GM18873 (cell line): ENCODE measurements at regions not wholly inside any gene's neighbourhood (a gene's known extent, or its start where the extent isn't known, plus 50 kb on each side); places are given as distances from the start of the nearest gene placed in this dataset.

Source experiments
- ATAC-seq: cut with Tn5 transposase; IDR thresholded peaks from one replicate; pipeline ENCODE4 v1.9.1; 2021; ENCODE audit warnings: mild to moderate bottlenecking, moderate library complexity, moderate number of reproducible peaks; ENCODE audit not compliant: unreplicated experiment, low FRiP score

DNA sequence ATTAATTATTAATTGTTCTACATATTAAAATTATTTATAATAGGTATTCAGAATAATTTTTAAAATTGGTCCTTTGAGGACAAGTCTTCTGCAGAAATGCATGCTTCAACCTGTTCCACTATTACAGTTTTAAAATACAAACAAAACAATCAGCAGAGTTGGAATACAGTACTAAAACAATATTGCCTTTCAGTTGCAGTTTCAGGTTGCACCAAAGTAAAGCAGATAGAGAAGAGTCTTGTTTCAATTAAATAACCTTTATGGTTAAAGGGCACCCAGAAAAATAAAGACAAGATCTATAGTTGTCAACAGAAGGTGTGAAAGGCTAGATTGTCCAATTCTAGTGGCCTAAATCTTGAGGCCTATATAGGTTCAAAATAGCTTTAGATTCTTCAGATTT is 424.5 kb downstream of the FOXG1 start:
- no peak for ATAC-seq

DNA sequence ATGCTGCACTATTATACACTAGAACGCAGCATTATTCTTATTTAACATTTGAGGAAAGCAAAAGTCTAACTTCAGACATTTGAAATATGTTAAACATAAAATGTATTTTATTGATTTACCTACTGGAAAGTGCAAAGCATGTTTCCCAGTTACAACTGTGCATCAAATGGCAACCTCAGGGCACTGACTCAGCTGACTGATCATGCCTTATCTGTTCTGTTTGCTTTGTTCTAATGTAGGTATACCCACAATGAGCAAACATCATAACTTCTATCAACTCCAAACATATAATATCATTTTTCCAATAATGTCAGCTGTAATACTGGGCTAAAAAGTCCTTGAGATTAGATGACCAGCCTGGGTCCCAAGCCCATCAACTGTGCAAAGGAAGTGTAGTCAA is 431.0 kb downstream of the FOXG1 start:
- no peak for ATAC-seq

DNA sequence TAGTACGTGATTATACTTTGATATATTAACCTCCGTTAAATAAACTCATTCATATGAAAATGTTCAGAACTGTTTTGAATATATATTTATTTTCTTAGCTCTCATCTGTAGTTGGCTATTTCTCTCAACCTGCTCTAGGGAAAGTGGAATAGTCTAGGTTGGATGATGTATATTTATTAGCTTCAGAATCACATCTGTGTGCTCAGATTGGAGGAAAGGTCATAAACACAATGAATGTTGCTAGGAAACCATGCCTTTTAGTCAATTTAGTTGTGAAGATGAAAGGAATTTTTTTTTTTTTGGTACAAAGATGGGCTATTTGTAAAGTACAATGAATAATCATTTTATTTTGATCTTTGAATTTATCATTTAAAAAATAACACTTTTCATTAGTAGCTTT is 439.1 kb downstream of the FOXG1 start:
- ATAC-seq: no peak

DNA sequence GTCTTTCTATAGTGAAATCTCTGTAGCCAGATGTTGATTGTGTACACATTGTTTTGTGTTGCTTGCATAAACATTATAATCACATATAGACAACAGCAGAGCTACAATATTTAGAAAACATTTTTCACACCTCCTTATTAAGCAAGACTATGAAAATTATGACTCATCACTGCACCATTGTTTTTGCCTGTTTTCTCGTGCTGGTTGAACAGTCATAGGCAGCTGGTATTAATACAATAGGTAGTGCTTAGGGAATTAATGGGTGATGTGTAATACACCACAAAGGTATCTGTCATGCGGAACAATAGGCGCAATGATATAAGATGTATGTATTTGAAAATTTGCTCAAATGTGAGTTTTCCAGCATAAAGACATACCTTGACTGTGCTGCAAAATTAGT is 449.3 kb downstream of the FOXG1 start:
- ATAC-seq: no peak

DNA sequence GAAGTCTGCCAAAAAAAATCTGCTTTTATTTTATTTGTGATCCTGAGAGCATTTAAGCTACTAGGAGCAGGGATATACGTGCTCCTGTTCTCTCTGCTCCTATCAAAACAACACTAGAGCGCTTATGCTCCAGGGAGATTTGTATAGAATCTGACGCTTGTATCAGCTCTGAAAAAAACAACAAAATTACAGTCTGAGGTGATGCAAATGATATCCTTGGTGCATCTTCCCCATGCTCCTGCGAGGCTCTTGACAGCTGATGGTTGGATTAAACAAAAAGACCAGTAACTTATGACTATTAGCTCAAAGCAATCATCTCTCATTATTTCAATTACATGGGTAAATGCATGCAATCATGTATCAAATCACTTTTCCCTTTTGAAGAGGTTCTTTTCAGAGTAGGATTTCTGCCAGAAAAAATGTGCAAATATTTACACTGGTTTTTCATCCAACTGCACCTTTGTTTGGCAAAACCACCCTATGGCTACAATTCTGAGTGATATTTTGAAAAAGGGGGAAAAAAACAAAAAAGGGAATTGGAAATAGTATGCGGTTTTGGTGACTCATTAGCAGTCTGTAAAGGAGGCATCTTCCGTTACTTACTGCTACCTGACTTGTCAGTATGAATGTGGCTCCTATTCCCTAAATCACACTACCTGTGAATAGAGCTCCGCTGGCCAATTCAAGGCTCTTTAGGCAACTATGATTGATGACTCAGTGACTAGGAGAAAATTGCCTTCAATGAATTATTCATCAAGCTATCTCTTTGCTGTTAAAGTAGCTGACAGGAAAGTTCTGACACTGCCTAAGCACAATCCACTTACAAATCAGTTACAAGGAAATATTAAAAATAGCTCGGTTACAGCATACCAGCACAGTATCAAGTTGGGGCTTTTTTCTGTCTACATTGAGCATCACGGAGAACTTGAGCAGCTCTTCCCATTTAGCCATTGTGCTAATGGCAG is 450.0 kb downstream of the FOXG1 start:
- ATAC-seq: no peak

DNA sequence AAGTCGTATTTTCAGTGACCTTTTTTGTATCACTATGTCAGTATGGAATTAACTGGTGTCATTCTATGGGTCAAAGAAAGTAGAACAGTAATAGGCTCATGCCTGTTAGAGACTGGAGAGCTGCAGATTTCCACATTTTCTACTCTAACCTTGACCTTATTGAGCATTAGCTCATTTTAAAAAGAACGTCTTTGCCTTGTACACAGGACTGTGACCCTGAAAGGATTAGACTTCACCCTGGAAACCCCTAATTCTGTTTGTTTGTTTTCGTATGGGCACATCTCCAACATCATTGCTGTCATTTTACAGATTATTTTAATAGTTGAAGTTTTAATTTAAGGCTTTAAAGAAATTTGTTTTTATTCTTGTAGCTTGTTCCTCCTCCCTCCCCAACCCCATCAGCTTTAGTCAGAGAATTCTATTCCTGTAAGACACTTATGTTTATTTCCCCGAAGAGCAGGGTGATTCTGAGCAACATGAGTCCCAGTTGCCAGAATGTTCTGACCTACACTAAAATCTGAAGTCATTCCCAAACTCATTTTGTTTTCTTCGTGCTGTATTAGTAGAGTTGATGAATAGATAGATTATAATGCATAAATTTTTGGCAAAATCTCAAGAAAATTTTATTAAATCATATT is 451.3 kb downstream of the FOXG1 start:
- ATAC-seq: no peak

DNA sequence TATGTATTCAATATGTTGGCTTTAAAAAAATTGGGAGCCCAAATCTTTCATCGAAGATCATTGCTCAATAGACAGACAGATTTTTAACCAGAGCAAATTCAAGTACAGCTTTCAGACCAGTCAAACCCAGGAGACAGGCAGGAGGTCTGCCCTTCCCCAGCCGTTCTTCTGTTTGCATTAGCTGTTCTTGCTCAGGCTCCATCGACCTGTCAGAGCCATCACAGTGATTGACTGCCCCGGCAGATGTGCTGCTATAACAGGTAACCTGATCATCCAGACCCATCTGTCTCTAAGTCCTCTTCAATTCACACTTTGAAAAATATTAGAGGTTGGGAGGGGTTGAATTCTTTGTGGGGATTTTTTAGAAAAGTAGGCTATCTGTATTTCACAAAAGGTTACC is 453.5 kb downstream of the FOXG1 start:
- no peak for ATAC-seq

DNA sequence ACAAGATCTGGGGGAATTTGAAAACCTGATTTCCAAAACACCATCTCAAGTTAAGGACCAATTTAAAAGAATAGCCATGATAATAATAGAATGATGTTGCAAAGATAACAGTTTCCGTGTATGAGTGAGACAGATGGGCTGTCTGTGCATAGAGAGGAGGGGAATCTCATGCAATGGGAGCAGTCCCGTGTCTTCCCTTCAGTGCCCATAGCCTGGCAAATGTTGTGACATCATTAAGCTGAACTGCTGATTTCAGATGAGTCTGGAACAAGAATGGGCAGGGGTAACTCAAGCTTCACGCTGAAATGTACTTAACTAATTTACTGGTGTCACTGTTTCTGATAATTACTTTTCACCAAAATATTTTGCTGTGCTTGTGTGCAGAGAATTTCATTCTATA is 454.0 kb downstream of the FOXG1 start:
- ATAC-seq: no peak

DNA sequence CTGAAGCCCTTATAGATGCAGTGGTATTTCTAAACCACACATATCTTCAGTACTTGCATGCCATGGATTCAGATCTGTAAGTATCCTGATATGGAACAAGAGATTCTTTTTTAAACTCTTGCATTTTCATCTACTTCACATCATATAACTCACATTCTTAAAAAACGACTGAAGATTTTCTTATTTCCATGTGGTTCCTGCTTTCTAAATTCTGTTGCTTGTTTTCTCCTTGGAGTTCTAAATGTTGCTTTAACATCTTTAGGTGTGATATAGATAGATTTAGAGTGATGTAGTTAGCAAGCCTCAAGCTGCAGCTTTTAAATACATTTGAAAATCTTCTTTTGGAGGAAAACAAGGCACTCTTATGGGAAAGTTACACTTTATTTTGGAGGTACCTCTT is 455.4 kb downstream of the FOXG1 start:
- no peak for ATAC-seq

DNA sequence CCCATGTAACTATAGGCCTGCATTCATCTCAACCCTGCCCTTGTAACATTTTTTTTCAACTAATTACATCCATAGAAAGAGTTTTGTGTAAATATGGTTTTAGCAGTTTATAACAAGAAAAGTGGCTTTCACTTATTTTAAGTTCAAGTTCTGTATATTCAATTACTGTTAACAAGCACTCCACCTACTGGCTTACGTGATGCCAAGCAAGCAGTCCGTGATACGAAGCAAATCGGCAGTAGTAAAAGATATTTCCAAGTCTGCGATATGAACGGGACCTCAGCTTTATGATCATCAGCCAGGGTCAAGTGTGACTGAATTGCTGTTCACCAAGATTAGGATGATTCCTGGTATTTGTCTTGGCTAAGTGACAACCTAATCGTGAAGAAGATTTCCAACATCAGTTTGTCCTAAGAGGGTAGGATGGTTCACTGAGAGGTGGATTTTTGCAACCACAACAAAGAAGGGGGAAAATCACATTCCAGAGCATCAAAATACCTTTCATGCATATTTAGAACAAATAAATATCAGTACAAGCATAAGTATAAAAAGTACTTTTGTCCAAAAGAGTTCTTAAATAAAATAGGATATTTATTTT is 456.2 kb downstream of the FOXG1 start:
- no peak for ATAC-seq

DNA sequence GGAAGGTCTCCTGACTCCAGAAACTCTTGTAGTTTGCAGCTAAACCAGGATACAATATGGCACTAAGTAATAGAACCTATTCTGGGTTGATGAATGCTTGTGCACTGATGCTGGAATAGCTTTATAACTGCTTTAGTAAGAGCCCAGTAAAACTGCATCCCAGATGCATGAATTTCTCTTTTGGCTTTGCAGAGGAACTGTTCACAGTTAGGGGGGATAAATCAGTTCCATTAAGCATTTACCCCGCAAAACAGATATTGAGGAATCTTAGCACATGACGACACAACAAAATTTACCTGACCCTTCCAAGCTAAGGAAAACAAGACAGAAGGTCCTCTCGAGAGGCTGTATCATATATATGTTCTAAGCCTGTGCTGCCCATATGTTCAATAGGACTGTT is 457.4 kb downstream of the FOXG1 start:
- no peak for ATAC-seq

DNA sequence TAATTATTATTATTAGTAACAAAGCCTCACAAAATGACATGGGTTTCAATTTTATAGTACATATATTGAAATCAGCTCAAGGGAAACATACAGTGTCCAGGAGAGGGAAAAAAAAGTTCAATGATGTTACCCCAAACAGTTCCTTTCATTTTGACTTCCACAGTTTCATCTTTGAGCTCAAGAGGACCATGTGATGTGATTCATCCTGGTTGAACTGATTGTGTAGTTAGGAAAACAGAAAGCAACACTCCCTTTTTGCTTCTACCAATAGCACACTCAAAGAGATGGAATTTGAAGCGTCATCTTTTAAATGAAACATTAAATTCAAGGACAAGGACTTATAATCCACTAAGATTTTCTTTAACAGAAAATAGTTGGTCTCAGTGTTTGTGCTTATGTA is 461.0 kb downstream of the FOXG1 start:
- ATAC-seq: no peak

DNA sequence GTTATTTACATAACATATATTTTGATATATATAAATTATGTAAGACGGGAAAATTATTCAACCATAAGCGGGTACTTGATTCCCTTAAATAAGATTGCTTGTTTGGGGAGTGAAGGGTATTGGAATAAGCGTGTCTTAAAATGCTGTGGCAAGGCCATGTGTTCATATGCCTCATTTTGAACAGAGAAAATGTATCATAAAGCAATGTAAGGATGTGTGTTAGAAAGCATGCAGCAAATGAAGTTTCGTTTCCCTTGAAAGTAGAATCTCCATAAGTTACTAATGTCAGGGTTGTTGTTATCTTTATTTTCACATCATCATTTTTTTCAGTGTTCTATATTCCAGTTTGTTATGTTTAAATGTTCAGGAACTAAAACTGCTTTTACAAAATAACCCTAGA is 465.6 kb downstream of the FOXG1 start:
- ATAC-seq: no peak

DNA sequence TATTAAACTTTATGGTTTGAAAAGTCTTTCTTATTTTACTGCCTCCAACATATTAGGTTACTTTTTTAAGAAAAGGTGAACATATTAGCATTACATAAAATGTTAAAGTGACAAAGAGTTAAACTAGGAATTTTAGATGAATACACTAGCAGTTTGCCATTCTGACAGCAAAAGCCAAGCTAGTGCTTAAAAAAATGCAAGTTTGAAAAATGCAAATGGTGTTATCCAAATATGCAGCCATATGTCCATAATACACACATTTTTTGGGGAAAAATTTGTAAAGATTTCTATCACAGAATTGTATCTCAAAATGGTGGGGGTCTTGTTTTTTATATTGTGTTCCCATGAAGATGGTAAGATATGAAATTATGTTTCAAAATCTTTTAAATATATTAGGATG is 466.1 kb downstream of the FOXG1 start:
- ATAC-seq: no peak

DNA sequence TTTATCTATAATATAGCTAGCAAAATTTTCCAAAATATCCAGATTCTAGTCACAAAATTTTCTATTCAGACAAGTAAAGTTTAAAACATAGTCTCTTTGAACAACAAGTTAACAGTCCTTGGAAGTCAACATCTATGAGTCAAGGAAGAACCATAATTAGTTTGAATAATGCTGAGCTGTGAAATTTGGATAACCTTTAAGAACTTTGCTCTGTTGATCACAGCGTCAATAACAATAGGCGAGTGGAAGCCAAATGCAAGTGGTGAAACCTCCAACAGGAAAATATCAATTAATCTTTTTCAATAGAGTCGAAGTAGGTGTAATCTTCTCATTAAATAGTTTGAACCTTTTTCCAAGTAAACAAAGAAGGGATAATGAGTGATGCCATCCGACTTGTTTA is 466.6 kb downstream of the FOXG1 start:
- ATAC-seq: no peak

DNA sequence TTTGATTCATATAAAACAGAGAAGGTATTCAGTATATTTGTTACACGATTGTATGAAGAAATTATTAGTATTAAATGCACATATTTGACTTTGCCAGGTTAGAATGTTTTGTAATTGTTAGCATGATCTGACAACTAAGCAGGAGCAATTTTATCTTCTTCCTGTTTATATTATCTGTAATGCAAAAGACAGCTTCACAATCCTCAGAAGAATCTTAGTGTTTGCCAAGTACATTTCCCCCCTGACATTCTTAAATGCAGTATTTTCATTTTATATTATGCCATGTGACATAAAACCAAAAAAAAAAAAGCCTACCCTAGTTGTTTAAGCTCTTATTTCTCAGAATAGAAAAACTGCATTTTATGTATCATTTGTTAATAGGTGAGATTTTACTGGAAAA is 469.4 kb downstream of the FOXG1 start:
- ATAC-seq: no peak

DNA sequence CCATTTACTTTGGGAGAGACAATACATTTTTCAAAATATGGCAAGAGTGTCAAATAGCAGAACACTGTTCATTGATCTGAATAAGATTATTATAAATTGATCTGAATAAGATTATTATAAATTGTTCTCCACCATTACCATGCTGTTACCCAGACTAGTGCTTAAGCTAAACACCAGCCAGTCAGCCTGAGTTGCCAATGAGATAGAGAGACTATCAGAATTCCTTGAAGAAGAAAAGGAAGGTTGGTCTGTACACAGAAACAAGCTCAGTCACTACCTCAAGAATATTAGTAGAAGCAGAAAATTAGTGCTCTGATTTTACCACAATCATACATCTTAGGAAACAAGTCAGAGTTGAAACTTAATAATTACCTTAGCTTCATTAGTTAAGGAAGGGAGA is 469.8 kb downstream of the FOXG1 start:
- no peak for ATAC-seq

DNA sequence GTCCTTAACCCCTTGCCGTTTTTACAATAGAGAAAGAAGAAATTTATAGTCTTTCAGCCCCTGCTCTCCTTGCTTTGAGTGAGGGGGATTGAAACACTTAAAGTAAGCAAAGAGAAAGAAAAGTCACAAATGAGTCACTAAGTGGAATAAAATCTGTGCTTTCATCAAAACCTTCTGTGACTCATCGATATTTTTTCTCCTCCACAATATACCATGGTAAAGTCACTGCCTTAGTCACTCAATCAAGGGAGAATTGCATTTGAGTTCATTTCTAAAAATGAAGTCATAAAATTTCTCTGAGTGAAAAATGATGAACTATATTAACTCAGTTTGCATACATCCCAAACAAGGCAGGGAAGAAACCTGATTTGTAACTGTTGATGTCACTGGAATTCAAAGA is 470.3 kb downstream of the FOXG1 start:
- ATAC-seq: no peak

DNA sequence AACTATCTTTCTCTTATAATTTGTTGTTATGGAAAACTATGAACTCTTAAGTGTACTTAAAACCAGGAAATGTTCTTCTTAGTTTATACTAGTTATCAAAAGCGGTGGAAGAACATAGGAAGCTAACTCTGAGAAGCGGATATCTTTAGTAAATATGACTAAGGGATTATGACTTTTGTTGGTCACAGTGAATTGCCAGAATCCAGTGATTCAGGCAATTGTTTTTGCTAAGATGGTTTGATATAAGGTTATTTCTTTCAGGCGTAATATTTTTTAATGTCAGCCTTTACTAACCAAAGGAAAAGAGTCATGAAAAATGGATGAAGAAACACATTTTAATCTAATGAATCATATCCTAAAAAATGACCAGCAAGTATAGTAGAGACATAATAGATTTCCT is 473.5 kb downstream of the FOXG1 start:
- ATAC-seq: no peak

DNA sequence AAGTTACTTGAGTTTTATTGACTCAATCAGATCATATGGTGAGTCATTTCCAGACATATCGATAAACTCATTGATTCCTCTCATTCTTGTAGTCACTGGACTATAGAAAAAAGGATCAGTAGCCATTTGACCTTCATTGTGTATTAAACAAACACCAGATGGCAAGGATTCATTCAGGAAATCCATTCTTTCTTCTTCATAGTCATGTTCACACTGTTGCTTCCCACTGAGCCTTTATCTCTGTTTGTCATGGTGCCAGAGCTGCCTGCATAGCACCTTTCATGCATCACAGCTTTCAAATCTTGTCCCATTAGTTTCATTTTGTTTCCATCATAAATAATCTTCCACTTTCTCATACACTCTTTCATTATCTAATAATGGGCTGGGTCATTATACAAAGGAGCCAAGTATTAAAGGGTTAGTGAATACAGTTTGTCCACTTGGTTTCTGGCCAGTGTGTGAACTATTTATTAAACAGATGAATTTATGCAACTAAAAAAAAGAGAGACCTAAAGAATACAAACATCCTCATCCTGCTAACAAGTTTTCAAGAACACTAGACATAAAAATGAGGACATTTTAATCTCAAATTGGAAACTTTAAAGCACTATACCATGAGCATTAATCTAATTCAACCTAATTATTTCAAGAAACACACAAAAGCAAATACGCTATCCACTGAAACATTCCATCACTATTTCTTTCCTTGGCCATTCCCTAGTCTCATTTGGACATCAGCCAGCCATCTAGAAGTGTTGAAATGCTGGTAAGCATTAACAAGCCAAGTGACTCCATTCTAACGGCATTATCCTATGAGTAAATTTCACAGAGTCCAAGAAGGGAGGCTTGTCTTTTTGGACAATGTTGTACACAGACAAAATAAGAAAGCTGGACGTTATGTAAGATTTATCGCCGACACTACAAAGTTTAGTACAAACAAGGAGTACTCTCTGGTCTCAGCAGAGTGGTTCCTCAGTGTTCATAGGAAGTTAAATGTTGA is 476.5 kb downstream of the FOXG1 start:
- ATAC-seq: no peak
